ENCODE measurements at regions not wholly inside any gene's neighbourhood (a gene's known extent, or its start where the extent isn't known, plus 50 kb on each side); places are given as distances from the start of the nearest gene placed in this dataset.

- H4K20me1 ChIP-seq (ENCODE audit: control insufficient read depth, extremely low read depth, insufficient read depth, low read length), result no peaks in the 10 kb centered on the region
- H3K9ac ChIP-seq (ENCODE audit: insufficient read depth, low read length), result no peak overlapping the region
- H3K4me3 ChIP-seq (replicated peaks in 1 of 4; ENCODE audit: control extremely low read depth in 1 of 4, insufficient read depth in 1 of 4, low read depth in 3 of 4, low read length in 4 of 4), result no peak overlapping the region
- no peaks in the 10 kb centered on the region for H3K9me3 ChIP-seq (ENCODE audit: control insufficient read depth, insufficient read depth, low read depth, low read length)
- TF ChIP-seq CTCF (conservative IDR thresholded peaks at IDR 0.05 in 1 of 2, IDR thresholded peaks at IDR 0.05 in 1 of 2; ENCODE audit: low read depth in 1 of 2, low read length in 2 of 2), result no peak
- no peak for TF ChIP-seq EZH2 (IDR thresholded peaks at IDR 0.05; ENCODE audit: low read length, missing control alignments)
- peaks cover under 1% of the 10 kb centered on the region for H3K4me1 ChIP-seq (ENCODE audit: control insufficient read depth, extremely low read depth, insufficient read depth, low read length)
- no peak overlapping the region for H3K4me2 ChIP-seq (ENCODE audit: extremely low read depth, insufficient read depth, low read length)
- H3K79me2 ChIP-seq (ENCODE audit: control insufficient read depth, insufficient read depth, low read length), result no peaks in the 10 kb centered on the region
- H3K36me3 ChIP-seq (ENCODE audit: control insufficient read depth, insufficient read depth, low read length), result no peaks in the 10 kb centered on the region
- DNase-seq (ENCODE audit: low read depth in 2 of 2), result no peak
- H2AFZ ChIP-seq (ENCODE audit: low read length), result no peak overlapping the region
- no peak overlapping the region for H3K27ac ChIP-seq (ENCODE audit: insufficient read depth, low read length)
- no peaks in the 10 kb centered on the region for H3K27me3 ChIP-seq (ENCODE audit: control insufficient read depth, insufficient read depth, low read length)
These were observed 118.5 kb upstream of the HS6ST1 start for GRCh38 chr2:128437204-128437565.

DNA sequence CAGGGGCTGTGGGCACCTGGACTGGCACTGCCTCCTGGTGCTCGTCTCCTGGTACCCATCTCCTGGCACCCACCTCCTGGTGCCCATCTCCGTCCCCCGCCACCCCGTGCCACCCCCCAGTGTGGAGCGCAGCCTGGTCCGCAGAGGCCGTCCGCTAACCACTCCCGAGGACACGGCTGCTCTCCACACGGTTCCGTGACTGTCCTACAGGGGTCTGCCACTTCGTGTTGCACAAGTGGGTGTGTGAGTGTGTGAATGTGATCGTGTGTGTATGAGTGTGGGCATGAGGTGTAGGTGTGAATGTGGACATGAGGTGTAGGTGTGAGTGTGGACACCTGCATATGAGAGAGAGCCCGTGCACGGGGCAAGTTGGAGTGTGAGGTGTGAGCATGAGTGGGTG is 119.4 kb upstream of the HS6ST1 start:
- Histone ChIP-seq H3K27me3 (ENCODE audit: control insufficient read depth, insufficient read depth, low read length) (no peaks in the 10 kb centered on the region), H2AFZ (ENCODE audit: low read length) (no peak overlapping the region), H3K4me2 (ENCODE audit: extremely low read depth, insufficient read depth, low read length) (no peak overlapping the region), H3K36me3 (ENCODE audit: control insufficient read depth, insufficient read depth, low read length) (no peaks in the 10 kb centered on the region), H3K4me3 (replicated peaks in 1 of 4; ENCODE audit: control extremely low read depth in 1 of 4, insufficient read depth in 1 of 4, low read depth in 3 of 4, low read length in 4 of 4) (no peak overlapping the region), H3K9ac (ENCODE audit: insufficient read depth, low read length) (no peak overlapping the region), H3K79me2 (ENCODE audit: control insufficient read depth, insufficient read depth, low read length) (no peaks in the 10 kb centered on the region), H3K27ac (ENCODE audit: insufficient read depth, low read length) (no peak overlapping the region), H4K20me1 (ENCODE audit: control insufficient read depth, extremely low read depth, insufficient read depth, low read length) (no peaks in the 10 kb centered on the region), H3K4me1 (ENCODE audit: control insufficient read depth, extremely low read depth, insufficient read depth, low read length) (peaks cover 3% of the 10 kb centered on the region), H3K9me3 (ENCODE audit: control insufficient read depth, insufficient read depth, low read depth, low read length) (no peaks in the 10 kb centered on the region)
- DNase-seq (ENCODE audit: low read depth in 2 of 2), result no peak
- TF ChIP-seq EZH2 (IDR thresholded peaks at IDR 0.05; ENCODE audit: low read length, missing control alignments) (no peak), CTCF (conservative IDR thresholded peaks at IDR 0.05 in 1 of 2, IDR thresholded peaks at IDR 0.05 in 1 of 2; ENCODE audit: low read depth in 1 of 2, low read length in 2 of 2) (no peak)

- Histone ChIP-seq H3K4me1 (ENCODE audit: control insufficient read depth, extremely low read depth, insufficient read depth, low read length) (peaks cover 3% of the 10 kb centered on the region), H3K27me3 (ENCODE audit: control insufficient read depth, insufficient read depth, low read length) (no peaks in the 10 kb centered on the region), H4K20me1 (ENCODE audit: control insufficient read depth, extremely low read depth, insufficient read depth, low read length) (no peaks in the 10 kb centered on the region), H3K4me2 (ENCODE audit: extremely low read depth, insufficient read depth, low read length) (no peak overlapping the region), H3K4me3 (replicated peaks in 1 of 4; ENCODE audit: control extremely low read depth in 1 of 4, insufficient read depth in 1 of 4, low read depth in 3 of 4, low read length in 4 of 4) (no peak overlapping the region), H3K79me2 (ENCODE audit: control insufficient read depth, insufficient read depth, low read length) (no peaks in the 10 kb centered on the region), H3K36me3 (ENCODE audit: control insufficient read depth, insufficient read depth, low read length) (no peaks in the 10 kb centered on the region), H2AFZ (ENCODE audit: low read length) (no peak overlapping the region), H3K27ac (ENCODE audit: insufficient read depth, low read length) (no peak overlapping the region), H3K9me3 (ENCODE audit: control insufficient read depth, insufficient read depth, low read depth, low read length) (no peaks in the 10 kb centered on the region), H3K9ac (ENCODE audit: insufficient read depth, low read length) (no peak overlapping the region)
- DNase-seq (ENCODE audit: low read depth in 2 of 2), result no peak
- TF ChIP-seq EZH2 (IDR thresholded peaks at IDR 0.05; ENCODE audit: low read length, missing control alignments), result no peak
- TF ChIP-seq CTCF (conservative IDR thresholded peaks at IDR 0.05 in 1 of 2, IDR thresholded peaks at IDR 0.05 in 1 of 2; ENCODE audit: low read depth in 1 of 2, low read length in 2 of 2), result no peak
These were observed 119.9 kb upstream of the HS6ST1 start for GRCh38 chr2:128438586-128438985.
